Kidney epithelial cell (primary cell): ENCODE measurements at regions not wholly inside any gene's neighbourhood (a gene's known extent, or its start where the extent isn't known, plus 50 kb on each side); places are given as distances from the start of the nearest gene placed in this dataset.

Experiments used
- DNase-seq: peaks from one replicate; pipeline ENCODE4 v3.0.0-alpha.2; 2010; ENCODE audit warnings: low read depth
- H3K27me3 ChIP-seq: 2 replicates; pipeline ENCODE4 v1.6.0; 2011; ENCODE audit warnings: low read length; ENCODE audit not compliant: control insufficient read depth, insufficient read depth
- H3K36me3 ChIP-seq: 2 replicates; pipeline ENCODE4 v1.5.1; 2011; ENCODE audit warnings: low read length; ENCODE audit not compliant: control insufficient read depth, insufficient read depth
- H3K4me3 ChIP-seq: 2 replicates; pipeline ENCODE4 v1.5.1; 2011; ENCODE audit warnings: low read depth, mild to moderate bottlenecking, control low read depth, low read length
- TF ChIP-seq, protein P1 (sequence below): IDR thresholded peaks from 2 replicates; pipeline ENCODE4 v1.5.1; 2011; ENCODE audit warnings: mild to moderate bottlenecking, moderate library complexity, low read length, control low read depth, inconsistent platforms; ENCODE audit not compliant: insufficient read depth, poor library complexity, severe bottlenecking

DNA sequence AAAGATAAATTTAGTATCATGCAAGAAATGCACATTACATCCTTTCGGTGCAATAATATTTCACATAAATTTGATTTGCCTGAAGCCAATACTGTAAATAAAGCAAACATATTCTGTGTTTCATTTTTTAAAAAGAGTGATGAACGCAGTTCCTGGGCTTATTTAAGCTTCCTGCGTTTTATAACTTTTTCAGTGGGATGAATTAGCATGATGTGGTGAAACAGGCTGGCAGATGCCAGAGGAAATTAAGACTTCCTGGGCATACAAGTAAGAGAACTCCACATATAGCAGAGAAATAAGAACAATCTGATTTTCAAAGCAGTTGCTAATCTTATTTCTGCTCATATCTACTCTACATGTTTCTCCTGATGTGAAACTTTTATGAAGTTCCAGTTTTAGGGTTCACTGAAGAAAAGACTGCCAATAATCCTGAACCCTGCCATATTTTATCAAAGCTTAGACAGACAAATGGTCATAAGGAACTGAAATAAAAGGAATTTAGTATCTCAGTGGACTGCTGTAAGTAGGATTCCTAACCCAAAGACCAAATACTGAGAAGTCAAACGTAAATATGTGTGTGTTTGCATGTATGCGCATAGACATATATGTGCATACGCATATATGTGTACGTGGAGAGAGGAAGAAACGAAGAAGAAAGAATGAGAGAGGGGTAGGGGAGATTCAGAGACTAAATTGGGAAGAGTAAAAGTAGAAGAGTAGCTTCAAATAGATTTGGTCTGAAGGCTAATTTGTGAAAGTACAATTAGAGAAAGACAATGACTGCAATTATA lies 628.6 kb upstream of the CCDC54 start:
- DNase-seq, result no peak
- Histone ChIP-seq H3K36me3 (no peaks in the 10 kb centered on the region), H3K27me3 (no peaks in the 10 kb centered on the region), H3K4me3 (no peak overlapping the region)
- TF ChIP-seq, protein P1, sequence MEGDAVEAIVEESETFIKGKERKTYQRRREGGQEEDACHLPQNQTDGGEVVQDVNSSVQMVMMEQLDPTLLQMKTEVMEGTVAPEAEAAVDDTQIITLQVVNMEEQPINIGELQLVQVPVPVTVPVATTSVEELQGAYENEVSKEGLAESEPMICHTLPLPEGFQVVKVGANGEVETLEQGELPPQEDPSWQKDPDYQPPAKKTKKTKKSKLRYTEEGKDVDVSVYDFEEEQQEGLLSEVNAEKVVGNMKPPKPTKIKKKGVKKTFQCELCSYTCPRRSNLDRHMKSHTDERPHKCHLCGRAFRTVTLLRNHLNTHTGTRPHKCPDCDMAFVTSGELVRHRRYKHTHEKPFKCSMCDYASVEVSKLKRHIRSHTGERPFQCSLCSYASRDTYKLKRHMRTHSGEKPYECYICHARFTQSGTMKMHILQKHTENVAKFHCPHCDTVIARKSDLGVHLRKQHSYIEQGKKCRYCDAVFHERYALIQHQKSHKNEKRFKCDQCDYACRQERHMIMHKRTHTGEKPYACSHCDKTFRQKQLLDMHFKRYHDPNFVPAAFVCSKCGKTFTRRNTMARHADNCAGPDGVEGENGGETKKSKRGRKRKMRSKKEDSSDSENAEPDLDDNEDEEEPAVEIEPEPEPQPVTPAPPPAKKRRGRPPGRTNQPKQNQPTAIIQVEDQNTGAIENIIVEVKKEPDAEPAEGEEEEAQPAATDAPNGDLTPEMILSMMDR, result no peak

DNA sequence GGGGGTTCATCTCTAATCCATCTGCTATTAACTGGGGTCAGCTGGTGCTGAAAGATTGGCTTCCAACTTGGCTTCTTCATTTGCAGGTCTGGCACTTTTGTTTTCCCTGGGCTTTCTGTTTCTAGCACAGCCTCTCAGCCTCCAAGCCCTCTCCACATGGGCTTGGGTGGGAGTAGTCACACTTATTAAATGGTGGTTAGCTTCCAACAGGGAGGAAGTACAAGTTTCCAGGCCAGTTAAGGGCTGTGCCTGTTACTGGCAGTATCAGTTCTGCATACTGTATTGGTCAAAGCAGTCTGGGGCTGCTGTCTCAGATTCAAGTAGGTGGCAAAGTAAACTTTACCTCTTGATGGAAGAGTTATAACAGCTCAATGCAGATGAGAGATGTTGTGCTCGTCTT lies 627.1 kb upstream of the CCDC54 start:
- no peaks in the 10 kb centered on the region for H3K27me3 ChIP-seq
- H3K4me3 ChIP-seq, result no peak overlapping the region
- no peaks in the 10 kb centered on the region for H3K36me3 ChIP-seq
- DNase-seq, result no peak
- TF ChIP-seq, protein P1, result no peak

DNA sequence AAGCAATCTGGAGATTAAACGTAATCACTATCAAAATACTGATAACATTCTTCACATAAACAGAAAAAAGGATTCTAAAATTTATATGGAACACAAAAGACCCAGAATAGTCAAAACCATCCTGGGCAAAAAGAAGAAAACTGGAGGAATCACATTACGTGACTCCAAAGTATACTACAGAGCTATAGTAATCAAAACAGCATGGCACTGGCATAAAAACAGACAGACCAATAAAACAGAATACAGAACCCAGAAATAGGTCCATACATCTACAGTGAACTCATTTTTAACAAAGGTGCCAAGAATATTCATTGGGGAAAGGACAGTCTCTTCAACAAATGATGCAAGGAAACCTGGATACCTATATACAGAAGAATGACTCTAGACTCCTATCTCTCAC lies 621.9 kb upstream of the CCDC54 start:
- Histone ChIP-seq H3K27me3 (no peaks in the 10 kb centered on the region), H3K36me3 (no peaks in the 10 kb centered on the region), H3K4me3 (no peak overlapping the region)
- DNase-seq, result no peak
- TF ChIP-seq, protein P1, result no peak

DNA sequence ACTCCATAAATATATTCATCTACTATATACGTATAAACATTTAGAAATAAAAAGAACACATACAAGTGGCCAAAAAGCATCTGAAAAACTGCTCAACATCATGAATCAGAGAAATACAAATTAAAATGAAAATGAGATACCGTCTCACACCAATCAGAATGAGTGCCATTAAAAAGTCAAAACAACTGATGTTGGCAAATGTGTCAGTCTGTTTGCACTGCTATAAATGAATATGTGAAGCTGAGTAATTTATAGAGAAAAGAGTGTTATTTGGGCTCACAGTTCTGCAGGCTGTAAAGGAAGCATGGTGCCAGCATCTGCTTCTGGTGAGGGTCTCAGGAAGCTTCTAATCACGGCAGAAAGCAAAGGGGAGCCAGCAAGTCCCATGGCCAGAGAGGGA lies 620.3 kb upstream of the CCDC54 start:
- Histone ChIP-seq H3K36me3 (no peaks in the 10 kb centered on the region), H3K27me3 (no peaks in the 10 kb centered on the region), H3K4me3 (no peak overlapping the region)
- TF ChIP-seq, protein P1, result no peak
- no peak for DNase-seq

DNA sequence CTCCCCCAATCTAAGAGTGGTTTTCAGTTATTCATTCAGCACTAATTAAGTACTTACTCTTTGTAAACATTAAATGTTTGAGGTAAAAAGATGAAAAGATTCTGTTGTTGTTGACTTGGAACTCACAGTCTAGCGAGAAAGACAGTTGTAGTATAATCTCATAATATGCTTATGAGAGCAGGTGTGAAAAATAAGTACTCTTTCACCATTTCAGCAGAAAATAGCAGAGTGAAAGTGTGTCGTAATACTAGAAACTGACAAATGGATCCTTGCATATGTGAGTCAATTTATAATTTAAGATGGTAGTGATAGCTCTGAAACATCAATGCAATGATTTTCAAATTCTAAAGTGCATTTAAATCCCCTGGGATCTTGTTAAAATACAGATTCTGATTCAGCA lies 618.8 kb upstream of the CCDC54 start:
- TF ChIP-seq, protein P1, result no peak
- H3K27me3 ChIP-seq, result no peaks in the 10 kb centered on the region
- no peak overlapping the region for H3K4me3 ChIP-seq
- DNase-seq, result no peak
- no peaks in the 10 kb centered on the region for H3K36me3 ChIP-seq

DNA sequence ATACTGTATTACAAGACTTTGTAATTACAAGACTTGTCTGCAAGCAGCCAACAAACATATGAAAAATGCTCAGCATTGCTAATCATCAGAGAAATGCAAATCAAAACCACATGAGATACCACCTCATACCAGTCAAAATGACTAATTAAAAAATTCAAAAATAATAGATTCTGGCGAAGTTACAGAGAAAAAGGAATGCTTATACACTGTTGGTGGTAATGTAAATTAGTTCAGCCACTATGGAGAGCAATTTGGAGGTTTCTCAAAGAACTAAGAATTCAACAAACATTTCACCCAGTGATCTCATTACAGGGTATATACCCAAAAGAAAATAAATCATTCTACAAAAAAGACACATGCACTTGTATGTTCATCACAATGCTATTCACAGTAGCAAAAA lies 617.5 kb upstream of the CCDC54 start:
- DNase-seq, result no peak
- TF ChIP-seq, protein P1, result no peak

More for the DNA sequence above, 617.5 kb upstream of the CCDC54 start:
- no peak overlapping the region for H3K4me3 ChIP-seq
- H3K36me3 ChIP-seq, result no peaks in the 10 kb centered on the region
- H3K27me3 ChIP-seq, result no peaks in the 10 kb centered on the region
